NCI-H2171 (cell line): ENCODE measurements at regions not wholly inside any gene's neighbourhood (a gene's known extent, or its start where the extent isn't known, plus 50 kb on each side); places are given as distances from the start of the nearest gene placed in this dataset.
A peak's percentile ranks its signal among the peaks of the same experiment; 100 is the strongest.

ENCODE experiments used
- DNase-seq: peaks from one replicate; lab custom pipeline; 2025; lab: John Stamatoyannopoulos, UW

DNA sequence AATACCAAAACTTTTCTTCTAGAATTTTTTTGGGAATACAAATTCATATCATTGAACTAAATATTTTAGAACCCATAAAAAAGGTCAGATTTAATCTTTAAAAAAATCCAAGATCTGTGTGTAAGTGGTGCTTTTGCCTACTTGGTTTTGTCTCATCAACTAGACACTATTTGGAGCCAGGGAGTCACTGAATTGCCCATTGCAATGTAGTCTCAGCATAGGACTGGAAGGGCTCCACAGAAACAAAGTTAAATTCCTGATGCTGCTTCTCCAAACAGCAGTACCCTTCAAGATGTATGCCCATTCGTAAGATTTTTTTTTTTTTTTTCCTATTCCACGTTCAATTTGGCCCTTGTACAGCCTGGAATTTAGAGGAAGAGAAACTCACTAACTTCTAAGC lies 208.0 kb upstream of the MPDZ start:
- DNase-seq = no peak

DNA sequence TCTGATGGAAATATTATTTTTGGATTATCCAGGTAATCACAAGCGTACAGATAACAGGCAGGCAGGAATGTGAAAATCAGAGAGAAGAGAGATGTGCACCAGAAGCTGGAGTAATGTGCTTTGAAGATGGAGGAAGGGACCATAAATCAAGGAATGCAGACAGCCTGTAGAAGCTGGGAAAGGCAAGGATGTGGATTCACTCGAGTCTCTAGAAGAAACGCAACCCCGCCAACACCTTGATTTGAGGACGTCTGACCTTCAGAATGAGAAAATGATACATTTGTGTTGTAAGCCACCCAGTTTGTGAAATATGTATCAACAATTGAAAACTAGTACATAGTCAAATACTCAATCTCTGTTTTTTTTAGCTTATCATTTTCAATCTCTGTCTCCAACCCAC lies 207.6 kb upstream of the MPDZ start:
- no peak for DNase-seq

DNA sequence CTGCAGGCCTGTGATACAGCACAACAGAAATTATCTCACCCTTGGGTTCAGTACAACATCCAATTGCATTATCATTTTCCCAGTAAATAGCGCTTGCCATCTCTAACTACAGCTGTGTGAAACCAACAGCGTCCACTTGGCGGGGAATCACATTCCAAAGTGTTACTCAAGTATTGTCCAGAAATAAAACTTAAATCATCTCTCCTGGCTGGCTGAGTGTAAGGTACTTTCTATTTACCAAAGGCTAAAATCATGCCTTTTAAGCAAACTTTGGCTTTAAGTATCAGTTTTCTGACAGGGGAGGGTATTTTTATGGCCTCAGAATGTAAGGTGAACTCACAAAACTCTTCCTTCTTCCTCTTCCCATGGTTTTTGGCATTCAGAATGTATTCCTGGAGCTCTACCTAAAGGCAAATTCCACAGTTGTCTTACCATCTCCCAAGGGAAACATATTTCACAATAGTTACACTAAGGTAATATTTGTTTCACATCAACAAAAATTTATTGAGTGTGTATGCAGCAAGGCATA lies 205.6 kb upstream of the MPDZ start:
- no peak for DNase-seq

DNA sequence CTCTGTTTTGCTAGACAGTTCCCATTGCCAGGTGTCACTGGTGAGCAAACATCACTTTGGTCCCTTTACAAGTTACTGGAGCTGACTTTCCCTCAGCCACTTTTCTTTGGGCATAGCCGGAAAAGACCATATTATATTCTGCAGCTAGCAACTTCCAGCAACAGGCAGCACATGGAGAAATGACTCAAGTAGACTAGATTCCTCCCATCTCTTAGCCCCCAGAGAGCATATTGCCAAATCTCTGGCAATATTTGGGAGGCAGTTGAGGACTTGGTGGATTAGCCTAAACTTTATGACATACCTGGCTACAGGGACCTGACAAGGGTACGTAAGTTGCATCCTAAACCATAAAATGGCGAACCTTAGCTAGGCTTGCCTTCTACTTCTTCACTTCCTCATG lies 204.7 kb upstream of the MPDZ start:
- no peak for DNase-seq

DNA sequence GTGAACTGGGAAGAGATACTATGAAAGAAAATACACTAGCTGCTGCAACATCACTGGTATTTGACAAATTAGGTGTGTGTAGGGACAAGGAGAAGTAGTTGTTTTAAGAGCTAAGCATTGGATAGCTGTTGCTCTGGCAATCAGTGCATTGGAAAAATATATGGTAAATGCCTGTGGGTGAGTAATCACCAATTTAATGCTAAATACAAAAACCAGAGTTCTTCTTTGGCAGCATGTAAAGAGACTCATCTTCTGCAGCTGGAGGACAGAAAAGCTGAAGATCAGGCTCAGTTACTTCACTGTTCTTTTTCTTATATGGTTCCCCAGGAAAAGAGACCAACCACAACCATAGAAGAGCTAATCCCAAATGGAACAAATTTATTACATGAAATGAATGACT lies 201.8 kb upstream of the MPDZ start:
- DNase-seq = no peak

DNA sequence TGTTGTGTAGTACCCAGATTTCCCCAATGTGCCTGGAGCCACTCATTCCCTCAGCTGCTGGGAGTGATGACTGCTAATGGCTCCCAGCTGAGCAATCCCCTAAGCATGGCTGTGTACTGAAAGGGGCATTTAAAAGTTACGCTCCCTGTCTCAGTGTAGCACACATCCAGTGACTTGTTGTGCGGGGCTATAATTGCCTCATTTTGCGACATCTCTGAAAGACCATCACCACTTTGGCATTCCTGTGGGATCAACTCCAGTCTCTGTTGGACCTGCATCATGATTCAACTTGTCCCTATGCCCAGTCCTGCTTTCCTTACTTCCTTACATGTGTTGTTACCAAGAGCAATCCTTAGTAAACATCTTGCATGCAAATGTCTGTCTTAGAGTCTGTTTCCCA lies 201.2 kb upstream of the MPDZ start:
- DNase-seq = no peak

DNA sequence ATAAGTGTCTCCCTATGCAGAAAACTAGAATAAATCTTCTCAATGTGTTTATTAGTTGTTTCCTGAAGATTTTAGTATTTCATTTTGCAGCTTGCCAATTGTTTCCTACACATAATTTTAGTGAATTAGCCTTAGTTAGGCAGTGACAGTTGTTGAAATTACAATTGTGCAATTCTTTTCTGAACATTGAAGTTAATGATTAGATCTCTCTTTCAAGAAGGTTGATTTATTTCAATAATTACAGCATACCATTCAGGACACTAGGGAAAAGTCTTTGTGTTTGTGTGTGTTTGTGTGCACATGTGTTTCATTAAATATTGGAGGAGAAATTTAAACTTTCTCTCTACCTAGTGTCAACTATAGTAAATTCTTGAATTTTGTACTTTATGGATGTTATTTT lies 199.6 kb upstream of the MPDZ start:
- no peak for DNase-seq

DNA sequence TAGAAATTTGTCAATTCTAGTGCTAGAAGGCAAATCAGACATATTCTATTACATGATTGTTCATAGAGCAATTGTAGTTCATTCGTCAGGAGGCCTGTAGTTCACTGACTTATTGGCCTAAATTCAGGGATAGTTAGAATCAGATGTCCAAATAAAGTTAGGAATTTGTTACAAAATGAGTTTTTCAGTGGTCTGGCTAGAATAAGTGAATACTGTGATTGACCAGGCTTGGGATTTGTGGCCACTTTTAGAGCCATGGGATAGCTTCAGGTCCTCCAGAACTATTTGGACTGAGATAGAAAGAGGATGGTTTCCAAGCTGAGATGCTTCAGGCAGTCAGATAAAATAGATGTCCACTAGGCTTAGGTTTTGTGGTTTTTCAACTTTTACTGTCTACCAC lies 199.1 kb upstream of the MPDZ start:
- no peak for DNase-seq

DNA sequence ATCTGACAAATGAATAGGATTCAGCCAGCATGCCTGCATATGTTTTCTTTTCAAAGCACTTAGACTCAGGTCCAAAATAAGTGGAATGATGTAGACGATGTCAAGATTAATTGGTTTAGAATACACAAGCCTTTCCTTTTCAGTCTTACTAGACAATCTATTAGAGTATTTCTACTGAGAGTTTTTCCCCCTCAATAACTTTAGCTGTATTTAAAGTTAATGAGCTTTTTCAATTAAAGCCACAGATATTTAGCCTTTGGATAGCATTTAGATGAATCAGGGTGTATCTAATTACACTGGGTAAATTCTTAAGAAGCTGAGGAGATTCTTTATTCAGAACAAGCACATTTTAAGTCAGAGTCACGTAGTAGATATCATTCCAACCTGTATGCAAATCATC lies 198.7 kb upstream of the MPDZ start:
- no peak for DNase-seq

DNA sequence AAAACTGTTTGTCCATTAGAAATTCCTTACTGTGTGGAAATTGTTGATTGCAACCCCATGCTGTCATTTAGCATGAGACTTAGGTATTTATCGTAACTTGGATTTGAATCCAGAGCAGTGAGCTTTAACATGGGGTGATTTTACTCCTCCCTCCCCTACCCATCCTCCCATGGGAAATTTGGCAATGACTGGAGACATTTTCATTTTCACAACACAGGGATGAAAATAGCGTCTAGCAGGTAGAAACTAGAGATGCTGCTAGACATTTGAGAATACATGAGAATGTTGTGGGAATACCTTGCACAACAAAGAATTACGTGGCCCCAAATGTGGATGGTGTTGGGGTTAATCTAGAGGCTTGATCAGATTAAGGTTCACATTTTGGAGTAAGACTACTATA lies 191.3 kb upstream of the MPDZ start:
- no peak for DNase-seq

DNA sequence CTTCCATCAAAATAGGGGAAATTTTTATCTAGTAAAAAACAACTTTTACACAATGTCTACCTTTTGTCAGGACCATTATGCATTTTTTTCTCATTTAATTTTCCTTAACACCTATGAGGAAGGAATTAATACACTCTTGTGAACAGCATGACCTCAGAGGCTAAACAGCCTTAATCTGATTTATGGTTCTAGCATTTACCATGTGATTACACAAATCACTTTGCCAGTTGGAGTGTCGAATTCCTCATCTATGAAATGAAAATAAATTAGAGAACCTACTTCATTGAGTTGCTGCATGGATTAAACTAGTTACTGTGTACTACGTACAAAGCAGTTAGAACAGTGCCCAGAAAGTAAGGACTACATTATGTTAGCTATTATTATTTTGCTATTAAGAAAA lies 187.7 kb upstream of the MPDZ start:
- no peak for DNase-seq

DNA sequence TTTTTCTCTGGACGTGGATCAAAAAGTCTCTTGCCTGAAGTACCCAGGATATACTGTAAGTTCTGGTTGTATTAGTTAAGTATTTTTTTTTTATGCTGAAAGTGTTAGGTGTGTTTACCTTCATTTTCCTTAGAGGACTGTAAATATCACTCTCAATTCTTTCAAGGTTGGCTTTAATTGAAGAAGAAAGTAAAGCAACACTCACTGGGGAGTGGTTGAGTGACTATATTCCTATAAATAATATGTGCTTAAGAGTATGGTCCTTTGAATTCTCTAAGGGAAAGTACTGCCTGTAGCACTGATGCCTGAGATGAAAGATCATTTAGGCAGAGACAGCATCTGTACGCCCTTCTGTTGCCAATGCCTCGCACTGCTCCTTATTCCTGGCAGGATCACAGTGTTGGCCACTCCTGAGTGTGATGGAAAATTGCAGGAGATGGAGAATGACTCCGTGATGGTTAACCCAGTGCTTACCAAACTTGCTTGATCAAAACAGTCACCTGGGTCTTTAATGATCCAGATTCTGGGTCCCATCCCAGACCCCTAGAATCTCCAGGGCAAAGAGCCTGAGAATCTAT lies 182.0 kb upstream of the MPDZ start:
- DNase-seq = peak; percentile 9

DNA sequence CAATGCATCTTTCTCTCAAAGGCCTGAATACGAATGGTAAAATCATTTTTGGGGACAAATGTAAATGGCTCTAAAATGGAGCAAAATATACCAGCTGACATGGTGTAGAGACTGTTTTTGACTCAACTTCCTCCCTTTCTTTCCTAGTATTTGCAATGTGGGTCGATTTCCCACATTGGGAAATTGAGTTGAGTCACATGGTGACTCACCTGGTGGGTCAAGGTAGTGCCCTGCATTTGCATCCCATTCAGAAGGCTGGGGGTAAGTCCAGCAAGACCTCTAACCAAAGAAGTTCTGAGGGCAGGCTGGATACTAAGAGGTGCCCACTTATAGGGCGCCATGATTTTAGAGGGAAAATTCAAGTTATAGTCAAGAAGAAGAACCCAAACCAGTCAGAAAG lies 179.6 kb upstream of the MPDZ start:
- no peak for DNase-seq

DNA sequence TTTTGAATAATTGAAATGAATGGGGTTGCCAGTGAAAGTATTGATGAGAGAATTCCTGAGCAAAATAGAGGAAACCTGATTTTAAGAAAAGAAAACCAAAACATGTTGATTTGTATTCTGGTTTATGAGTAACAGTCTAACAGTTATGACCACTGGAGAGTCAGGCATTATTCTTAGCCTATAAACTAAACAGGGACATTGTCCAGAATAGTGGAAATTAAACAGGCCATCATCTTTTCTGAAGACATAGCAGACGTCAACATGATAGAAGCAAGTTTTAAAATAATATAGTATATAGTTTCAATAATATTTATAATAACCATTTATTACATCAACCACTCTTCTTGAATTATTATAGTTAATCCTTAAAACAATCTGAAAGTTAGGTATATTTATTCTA lies 178.3 kb upstream of the MPDZ start:
- DNase-seq = no peak

DNA sequence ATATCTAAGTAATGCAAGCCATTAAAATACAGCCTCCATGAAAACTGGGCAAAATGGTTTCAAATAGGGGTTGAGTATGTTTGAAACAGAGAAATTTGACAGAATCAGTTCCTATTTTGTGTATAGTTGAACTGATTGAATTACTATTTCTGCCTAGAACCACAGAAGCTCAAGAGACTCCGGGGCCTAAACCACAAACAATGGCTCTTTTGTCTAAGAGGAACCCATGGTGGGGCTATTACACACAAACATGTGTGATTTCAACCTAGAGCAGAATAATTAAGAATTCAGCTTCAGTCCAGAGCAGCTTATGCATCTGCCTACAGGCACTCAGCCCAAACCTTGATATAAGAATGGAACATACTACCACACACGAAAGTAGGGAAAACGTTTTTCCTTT lies 171.2 kb upstream of the MPDZ start:
- DNase-seq = no peak

DNA sequence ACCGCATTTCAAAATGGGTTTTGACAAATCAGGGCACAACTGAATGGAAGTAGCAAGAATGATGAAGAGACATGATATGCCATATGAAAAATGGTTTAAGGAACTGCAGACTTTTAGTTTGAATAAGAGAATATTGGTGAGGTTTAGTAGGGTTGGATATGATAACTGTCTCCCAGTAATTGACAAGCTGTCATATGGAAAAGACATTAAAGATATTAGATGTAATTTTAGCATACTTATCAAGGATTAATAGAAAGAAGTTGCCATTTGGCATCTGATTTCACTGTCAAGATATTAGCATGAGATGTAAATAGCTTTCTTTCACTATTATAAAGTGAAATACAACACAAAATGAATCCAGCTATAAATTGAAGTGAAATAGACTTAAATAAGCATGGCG lies 169.0 kb upstream of the MPDZ start:
- DNase-seq = no peak

DNA sequence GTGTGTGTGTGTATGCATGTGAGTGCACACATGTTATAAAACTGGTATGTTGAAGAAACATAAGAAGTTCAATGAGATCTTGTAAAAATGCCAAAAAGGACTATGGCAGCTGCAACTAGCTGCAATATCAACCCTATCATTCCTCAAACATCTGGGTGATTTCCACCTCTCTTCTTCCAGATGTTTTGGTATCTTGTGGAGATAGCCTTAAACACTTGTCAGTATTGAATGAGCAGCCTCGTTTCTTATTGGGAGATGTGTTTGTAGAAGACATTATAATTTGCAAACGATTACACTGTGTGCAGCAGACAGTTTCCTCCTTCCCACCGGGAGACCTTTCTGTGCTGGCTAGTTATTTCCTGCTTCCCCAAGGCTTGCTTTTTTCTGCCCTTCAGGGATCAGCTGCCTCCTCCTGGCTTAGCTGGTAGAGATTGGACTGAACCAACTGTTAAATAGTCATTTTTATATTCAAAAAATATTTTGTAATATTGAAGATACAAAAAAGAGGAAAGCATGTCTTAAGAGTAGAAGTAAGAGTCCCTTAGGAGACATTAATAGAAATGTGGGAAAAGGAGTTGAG lies 168.4 kb upstream of the MPDZ start:
- DNase-seq = no peak

DNA sequence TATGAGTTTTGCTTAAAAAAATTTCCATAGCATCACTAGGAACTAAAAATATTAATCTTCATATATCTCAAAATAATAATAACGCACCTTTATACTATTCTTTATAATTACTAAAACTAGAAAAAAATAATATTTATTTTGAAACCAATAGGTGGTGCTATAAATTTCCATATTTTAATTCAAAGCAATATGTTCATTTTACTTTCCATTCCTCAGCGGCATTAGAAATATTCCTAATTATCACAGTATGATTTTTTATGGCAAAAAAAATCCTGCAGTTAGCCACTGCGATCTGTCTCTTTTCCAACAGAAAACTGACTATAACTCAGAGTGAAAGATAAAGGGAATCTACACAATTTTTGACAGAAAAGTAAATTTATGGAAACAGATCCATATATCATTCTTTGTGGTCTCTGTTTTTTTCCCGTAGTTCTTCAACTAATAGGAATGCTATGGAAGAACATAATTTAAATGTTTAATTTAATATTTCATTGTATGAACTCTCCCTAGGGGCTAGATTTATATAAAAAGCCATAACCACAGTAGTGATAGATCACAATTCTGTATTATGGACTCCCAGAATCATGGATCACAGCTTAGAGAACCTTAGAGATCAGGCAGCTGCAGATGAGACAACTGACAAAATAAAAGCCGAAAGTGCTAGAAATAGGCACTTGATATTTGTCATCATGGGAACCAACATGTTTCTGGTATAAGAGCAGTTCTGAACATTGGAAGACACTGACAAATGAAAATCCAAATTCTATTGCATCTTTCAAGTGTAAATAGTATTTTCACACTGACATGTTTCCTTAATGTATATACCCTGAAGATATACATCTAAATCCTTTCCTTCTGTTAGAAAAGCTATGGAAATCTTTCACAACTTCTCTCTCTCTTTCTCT lies 167.7 kb upstream of the MPDZ start:
- DNase-seq = no peak

DNA sequence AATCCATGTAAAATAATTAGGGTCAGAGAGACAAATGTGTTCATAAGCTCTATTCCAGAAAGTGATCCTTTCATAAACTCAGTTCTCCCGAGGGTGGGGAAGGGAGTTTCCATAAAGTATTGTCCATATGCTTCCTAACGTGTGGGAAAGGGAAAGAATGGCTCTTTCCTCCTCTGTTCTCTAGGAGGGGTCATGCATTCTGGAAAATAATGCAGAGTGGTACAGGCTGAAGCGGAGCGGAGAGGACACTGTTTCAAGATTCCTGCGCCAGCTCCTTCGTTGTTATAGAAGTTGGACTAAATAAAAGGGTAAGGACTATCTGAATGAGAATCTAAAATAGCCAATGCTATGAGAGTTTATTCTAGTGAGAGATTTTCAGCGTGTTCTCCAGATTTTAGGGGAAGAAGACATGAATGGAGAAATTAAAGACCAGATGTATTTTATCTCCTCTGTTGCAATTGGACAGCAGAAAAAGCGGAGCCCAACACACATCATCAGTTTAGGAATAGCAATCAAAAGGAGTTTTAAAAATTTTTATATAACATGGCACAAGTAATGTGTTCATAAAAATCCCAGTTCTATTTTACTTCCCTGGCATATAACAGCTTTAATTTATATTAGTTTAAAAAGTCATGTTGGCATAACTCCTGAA lies 166.9 kb upstream of the MPDZ start:
- DNase-seq = no peak

DNA sequence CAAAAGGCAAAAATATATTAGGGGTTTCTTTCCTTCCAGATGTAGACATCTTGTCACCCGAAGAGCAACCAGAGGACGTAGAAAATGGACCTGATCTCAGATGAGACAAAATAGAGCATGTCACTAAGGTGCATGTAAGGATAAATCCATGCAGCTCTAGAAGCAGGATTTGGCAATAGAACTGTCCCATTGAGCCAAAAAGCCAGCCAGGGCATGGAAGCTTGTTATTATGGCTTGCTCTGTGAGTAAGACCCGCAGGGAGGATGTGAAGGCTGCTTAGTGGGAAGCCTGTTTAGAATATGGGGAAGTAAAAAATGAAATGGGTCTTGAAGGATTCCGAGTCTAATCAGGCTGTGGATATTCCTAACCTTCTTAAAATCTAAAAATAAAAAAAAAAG lies 165.6 kb upstream of the MPDZ start:
- DNase-seq = no peak

DNA sequence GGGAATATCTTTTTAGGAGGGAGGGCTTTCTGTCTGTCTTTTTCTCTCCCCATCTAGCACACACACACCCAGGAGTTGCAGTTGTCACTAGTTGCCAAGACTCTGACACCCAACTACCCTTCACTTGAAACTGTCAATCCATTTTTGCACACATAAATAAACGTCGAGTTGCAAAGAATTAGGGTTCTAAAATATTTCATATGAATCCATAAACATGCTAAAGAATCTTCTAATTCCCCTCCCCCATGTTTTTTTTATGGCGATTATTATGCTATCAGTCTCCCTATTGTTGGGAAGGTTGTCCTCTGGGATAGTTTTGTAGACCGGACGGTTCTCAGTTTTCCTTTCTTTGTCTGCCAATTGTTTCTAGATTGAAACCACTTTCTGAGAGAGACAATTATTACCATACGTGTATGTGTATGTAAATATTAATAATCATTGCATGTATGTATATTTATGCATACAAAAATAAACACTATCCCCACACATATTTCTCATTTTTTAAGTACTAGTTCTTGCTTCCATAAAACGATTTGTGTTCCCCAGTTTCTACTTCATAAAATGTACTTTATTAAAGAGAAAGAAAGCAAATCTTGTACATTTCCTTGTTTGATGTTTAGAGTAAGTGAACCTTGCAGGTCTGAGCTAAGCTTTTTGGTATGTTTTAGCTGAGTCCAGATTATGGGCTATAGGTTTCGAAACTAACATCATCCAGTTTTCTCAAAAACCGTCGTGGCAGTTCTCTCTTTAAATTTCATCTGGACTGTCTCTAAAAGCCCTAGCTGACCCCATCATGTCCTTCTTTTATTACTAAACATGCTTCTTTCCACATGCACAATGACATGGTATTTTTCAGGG lies 165.0 kb upstream of the MPDZ start:
- no peak for DNase-seq
